PC-9 (cell line): ENCODE measurements at regions not wholly inside any gene's neighbourhood (a gene's known extent, or its start where the extent isn't known, plus 50 kb on each side); places are given as distances from the start of the nearest gene placed in this dataset.

Source experiments
- BruUV-seq: library from RNA; stranded (reverse); fragments of 400-500 nt; replicated peaks from 2 replicates; lab custom pipeline; 2021; lab: Mats Ljungman, UMichigan
- CTCF ChIA-PET: fragments of 300-600 bp; sonication (Branson Sonifier 250); formaldehyde crosslinking; loops from one replicate; lab custom pipeline; 2022; ENCODE audit warnings: antibody characterized with exemption; lab: Charles Lee
- POLR2A ChIA-PET: fragments of 300-600 bp; sonication (Branson Sonifier 250); formaldehyde crosslinking; loops from one replicate; lab custom pipeline; 2022; ENCODE audit warnings: antibody characterized with exemption; ENCODE audit not compliant: unreplicated experiment; lab: Charles Lee
- DNase-seq, 2 experiments: peaks; one replicate each; pipeline versions ENCODE4 v3.0.0 to v3.0.0-alpha.2; 2015 to 2022; ENCODE audit warnings: mixed read lengths in 1 of 2
- H2AFZ ChIP-seq: fragments of 200-600 bp; sonication (generic); 2 replicates; pipeline ENCODE4 v1.8.1; 2017; ENCODE audit warnings: antibody characterized with exemption
- H3F3A ChIP-seq: fragments of 200-600 bp; sonication (generic); 2 replicates; pipeline ENCODE4 v1.8.1; 2017; ENCODE audit warnings: antibody characterized with exemption, mild to moderate bottlenecking, low read depth; ENCODE audit not compliant: insufficient read depth
- H3K27ac ChIP-seq: fragments of 200-600 bp; sonication (generic); 2 replicates; pipeline ENCODE4 v1.6.1; 2016; ENCODE audit warnings: mixed run types
- H3K27me3 ChIP-seq: fragments of 200-600 bp; sonication (generic); 2 replicates; pipeline ENCODE4 v1.6.1; 2016; ENCODE audit warnings: low read depth, mixed run types; ENCODE audit not compliant: insufficient read depth
- H3K36me3 ChIP-seq: fragments of 200-600 bp; sonication (generic); 2 replicates; pipeline ENCODE4 v1.6.1; 2016; ENCODE audit warnings: low read depth, mixed run types
- H3K4me1 ChIP-seq: fragments of 200-600 bp; sonication (generic); replicated peaks from 2 replicates; pipeline ENCODE4 v1.6.1; 2016; ENCODE audit warnings: mixed run types; ENCODE audit not compliant: insufficient read depth
- H3K4me2 ChIP-seq: fragments of 200-600 bp; sonication (generic); 2 replicates; pipeline ENCODE4 v1.6.1; 2017; ENCODE audit warnings: mixed run types
- H3K4me3 ChIP-seq: fragments of 200-600 bp; sonication (generic); 2 replicates; pipeline ENCODE4 v1.6.1; 2016; ENCODE audit warnings: mixed run types
- H3K79me2 ChIP-seq: fragments of 200-600 bp; sonication (generic); 2 replicates; pipeline ENCODE4 v1.6.1; 2017; ENCODE audit warnings: low read depth, mixed run types
- H3K9me2 ChIP-seq: fragments of 200-600 bp; sonication (generic); 2 replicates; pipeline ENCODE4 v1.8.1; 2017; ENCODE audit warnings: mild to moderate bottlenecking; ENCODE audit not compliant: insufficient read depth
- H3K9me3 ChIP-seq: fragments of 200-600 bp; sonication (generic); 2 replicates; pipeline ENCODE4 v1.8.1; 2016; ENCODE audit warnings: low read depth; ENCODE audit not compliant: insufficient read depth
- H4K20me1 ChIP-seq: fragments of 200-600 bp; sonication (generic); 2 replicates; pipeline ENCODE4 v1.8.1; 2017; ENCODE audit not compliant: insufficient read depth
- EZH2 ChIP-seq: fragments of 200-600 bp; sonication (generic); IDR thresholded peaks from 2 replicates; pipeline ENCODE4 v1.8.0; 2017; ENCODE audit warnings: antibody characterized with exemption, low read depth
- intact Hi-C: fragments of 100-400 bp; cut with micrococcal nuclease; formaldehyde crosslinking; loops from one replicate; pipeline ENCODE4 v1.10.0; 2022; ENCODE audit not compliant: unreplicated experiment
- TF ChIP-seq, protein P1 (sequence below): fragments of 200-600 bp; sonication (generic); conservative IDR thresholded peaks from 2 replicates; pipeline ENCODE4 v1.6.1; 2017; ENCODE audit warnings: mixed run types, antibody characterized with exemption, mild to moderate bottlenecking, moderate library complexity

DNA sequence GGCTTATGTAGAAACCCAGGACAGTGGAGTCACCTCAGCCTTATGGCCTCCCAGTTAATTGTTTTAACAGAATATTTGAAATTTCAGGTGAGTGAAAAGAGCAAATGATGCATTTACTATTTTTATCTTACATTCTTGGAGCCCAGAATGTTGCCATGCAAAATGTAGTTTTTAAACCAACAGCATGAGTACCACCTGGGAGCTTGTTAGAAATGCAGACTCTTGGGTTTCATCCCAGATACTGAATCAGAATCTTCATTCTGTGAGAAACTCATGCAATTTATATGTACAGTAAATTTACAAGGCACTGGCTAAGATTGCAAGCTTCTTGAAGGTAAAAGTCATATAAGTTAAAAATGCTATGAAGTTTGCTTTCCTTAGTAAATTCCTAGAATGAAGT lies 654.5 kb upstream of the CDH2 start:
- no TSS peak for BruUV-seq
- no peaks in the 10 kb centered on the region for H3K36me3 ChIP-seq
- DNase-seq = no peak
- no peak overlapping the region for H3K27ac ChIP-seq
- H3K79me2 ChIP-seq = no peaks in the 10 kb centered on the region
- H3K27me3 ChIP-seq = no peaks in the 10 kb centered on the region
- ChIA-PET POLR2A (no interaction called here), CTCF (no interaction called here)
- H3K9me3 ChIP-seq = no peaks in the 10 kb centered on the region
- H3K4me3 ChIP-seq = no peak overlapping the region
- 0 out of 2 replicates have a peak, but pooled peaks cover 4% of the 10 kb centered on the region for H3F3A ChIP-seq
- no peaks in the 10 kb centered on the region for H4K20me1 ChIP-seq
- intact Hi-C loops = loop anchor here (10.0 kb wide), 1 partner anchor 1457 kb away; no protein-coding TSS in a partner anchor
- no peaks in the 10 kb centered on the region for H3K9me2 ChIP-seq
- H3K4me1 ChIP-seq = peaks cover 13% of the 10 kb centered on the region; the same call in 1 of the 2 replicates
- no peak overlapping the region for H2AFZ ChIP-seq
- no peak for TF ChIP-seq EZH2
- TF ChIP-seq, protein P1, sequence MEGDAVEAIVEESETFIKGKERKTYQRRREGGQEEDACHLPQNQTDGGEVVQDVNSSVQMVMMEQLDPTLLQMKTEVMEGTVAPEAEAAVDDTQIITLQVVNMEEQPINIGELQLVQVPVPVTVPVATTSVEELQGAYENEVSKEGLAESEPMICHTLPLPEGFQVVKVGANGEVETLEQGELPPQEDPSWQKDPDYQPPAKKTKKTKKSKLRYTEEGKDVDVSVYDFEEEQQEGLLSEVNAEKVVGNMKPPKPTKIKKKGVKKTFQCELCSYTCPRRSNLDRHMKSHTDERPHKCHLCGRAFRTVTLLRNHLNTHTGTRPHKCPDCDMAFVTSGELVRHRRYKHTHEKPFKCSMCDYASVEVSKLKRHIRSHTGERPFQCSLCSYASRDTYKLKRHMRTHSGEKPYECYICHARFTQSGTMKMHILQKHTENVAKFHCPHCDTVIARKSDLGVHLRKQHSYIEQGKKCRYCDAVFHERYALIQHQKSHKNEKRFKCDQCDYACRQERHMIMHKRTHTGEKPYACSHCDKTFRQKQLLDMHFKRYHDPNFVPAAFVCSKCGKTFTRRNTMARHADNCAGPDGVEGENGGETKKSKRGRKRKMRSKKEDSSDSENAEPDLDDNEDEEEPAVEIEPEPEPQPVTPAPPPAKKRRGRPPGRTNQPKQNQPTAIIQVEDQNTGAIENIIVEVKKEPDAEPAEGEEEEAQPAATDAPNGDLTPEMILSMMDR = no peak
- H3K4me2 ChIP-seq = no peak overlapping the region

DNA sequence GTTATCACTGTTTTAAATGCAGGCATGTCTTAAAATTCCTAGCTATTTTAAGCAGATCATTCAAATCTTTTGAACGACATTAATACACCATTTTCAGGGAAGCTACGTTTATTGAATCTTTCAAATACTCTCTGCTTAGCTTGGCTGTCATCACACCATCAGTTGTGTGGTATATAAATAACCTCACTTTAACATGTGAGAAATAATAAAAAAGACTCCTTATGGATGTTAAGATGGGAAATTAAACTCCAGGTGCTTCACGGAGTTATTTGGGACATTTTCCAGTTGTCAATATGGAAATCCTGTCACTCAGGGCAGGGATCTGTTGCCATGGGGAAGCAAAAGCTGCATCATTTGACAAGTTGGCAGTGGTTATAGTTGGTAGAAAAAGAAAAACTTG lies 649.2 kb upstream of the CDH2 start:
- Histone ChIP-seq H3K27me3 (no peaks in the 10 kb centered on the region), H3K4me1 (0 out of 2 replicates have a peak, but pooled peaks cover 5% of the 10 kb centered on the region), H3F3A (no peaks in the 10 kb centered on the region), H3K9me2 (no peaks in the 10 kb centered on the region), H3K4me2 (no peak overlapping the region), H3K79me2 (no peaks in the 10 kb centered on the region), H3K36me3 (no peaks in the 10 kb centered on the region), H3K4me3 (no peak overlapping the region), H3K9me3 (no peaks in the 10 kb centered on the region), H2AFZ (no peak overlapping the region), H4K20me1 (no peaks in the 10 kb centered on the region), H3K27ac (no peak overlapping the region)
- intact Hi-C loops = no loop called here
- no TSS peak for BruUV-seq
- no peak for DNase-seq
- TF ChIP-seq EZH2 = no peak
- TF ChIP-seq, protein P1 = no peak
- ChIA-PET POLR2A (no interaction called here), CTCF (no interaction called here)

DNA sequence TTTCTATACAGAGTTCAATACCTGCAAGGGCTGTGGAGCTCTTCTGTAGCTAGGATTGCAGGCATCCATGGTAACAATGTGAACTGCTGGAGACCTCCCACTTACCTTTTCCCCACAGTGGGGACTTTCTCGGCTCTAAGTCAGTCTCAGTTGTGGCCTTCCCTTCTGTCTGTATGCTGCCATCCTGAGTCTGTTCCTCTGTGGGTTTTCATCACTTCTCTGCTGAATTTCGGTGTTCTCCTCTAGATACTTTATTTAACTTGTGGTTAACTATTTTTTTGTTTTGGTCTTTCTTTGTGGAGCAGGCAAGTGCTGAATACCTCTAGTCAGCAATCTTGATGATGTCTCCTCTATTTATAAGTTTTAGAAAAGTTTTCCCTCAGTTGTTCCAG lies 647.2 kb upstream of the CDH2 start:
- ChIA-PET POLR2A (no interaction called here), CTCF (no interaction called here)
- H3K4me1 ChIP-seq = 0 out of 2 replicates have a peak, but pooled peaks cover 5% of the 10 kb centered on the region
- no peaks in the 10 kb centered on the region for H3K27me3 ChIP-seq
- no peak for TF ChIP-seq EZH2
- TF ChIP-seq, protein P1 = no peak
- DNase-seq = no peak
- H3K36me3 ChIP-seq = no peaks in the 10 kb centered on the region
- no peaks in the 10 kb centered on the region for H4K20me1 ChIP-seq
- no peaks in the 10 kb centered on the region for H3F3A ChIP-seq
- H3K4me2 ChIP-seq = no peak overlapping the region
- H3K9me3 ChIP-seq = no peaks in the 10 kb centered on the region
- no peak overlapping the region for H3K4me3 ChIP-seq
- H3K27ac ChIP-seq = no peak overlapping the region
- no peaks in the 10 kb centered on the region for H3K9me2 ChIP-seq
- intact Hi-C loops = no loop called here
- H3K79me2 ChIP-seq = no peaks in the 10 kb centered on the region
- H2AFZ ChIP-seq = no peak overlapping the region
- no TSS peak for BruUV-seq
